Anterior cingulate cortex (tissue), 58 donors: ENCODE measurements at regions not wholly inside any gene's neighbourhood (a gene's known extent, or its start where the extent isn't known, plus 50 kb on each side); places are given as distances from the start of the nearest gene placed in this dataset.
A peak's percentile ranks its signal among the peaks of the same experiment; 100 is the strongest.

Experiments
- DNase-seq, 58 donors: peaks; one replicate each; lab custom pipeline; 2025; lab: John Stamatoyannopoulos, UW

DNA sequence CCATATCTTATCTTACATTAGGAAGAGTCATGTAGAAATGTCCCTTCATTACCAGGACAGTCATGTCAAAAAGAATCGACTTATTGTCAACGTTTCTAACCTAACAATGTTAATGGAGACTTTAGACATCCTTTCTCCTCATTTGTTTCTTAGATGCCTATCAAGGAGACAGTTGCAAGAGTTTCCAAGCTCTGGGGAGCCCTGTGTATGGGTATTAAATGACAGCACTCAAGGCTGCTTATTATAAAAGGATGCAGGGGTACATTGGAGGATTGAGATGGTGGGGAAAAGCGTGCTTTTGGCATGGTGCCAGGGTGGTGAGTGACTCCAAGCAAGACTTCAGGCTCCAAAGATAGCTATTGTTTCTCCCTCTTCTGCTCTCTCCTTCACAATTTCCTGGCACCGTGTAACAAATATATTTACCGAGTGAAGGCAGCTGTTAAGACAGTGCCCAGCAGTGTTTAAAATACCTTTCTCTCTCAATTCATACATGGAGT lies 461.3 kb upstream of the CLINT1 start:
- no peak for DNase-seq

DNA sequence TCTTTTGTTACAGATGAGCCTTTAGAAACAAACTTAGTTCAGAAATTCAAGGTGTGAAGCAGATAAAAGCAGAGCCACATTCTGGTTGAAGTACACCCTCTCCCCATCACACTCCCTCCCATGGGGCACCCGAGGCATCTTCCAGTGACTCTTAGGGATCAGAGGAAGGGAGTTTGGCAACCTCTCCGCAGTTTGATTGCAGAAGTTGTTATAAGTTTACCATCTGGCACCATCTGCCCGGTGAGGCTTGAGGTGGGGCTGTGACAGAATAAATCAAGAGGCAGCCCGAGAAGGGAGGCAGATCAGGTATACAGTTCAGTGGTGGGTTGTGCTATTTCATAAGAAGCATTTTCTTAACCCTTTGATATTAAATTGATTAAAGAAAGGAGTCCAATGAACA lies 458.6 kb upstream of the CLINT1 start:
- DNase-seq, result no peak

DNA sequence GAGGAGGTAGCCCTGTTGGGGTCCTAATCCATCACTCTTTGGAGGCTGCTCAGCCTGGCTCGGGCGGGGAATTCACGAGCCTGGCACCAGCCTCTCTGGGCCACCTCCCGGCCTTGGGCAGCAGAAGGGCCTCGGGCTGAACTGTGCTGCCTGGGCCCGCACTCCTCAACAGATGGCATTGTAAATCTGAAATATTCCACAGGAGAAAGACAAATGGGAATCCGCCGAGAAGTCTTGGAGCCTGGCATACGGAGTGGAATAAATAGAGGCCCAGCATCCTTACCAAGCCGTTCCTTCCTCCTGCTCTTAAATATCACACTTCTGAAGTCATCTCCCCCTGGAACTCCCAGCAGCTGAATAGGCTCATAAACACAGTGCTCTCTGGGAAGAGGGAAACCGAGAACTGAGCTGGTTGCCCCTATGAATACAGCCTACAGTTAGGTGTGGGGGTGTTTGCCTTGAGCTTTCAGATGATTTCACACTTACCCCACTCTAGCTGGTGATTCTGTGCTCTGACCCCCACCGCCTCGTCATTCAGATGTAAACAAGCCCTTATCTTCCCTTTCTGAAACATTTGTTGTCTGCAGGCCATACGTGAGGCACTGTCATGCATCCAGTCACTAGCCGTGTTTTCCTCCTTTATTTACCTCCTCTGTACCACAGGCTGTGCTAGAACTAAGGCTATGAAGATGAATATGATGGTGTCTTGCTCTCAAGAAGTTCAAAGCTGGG lies 455.0 kb upstream of the CLINT1 start:
- peak in 9 of 58 donors; percentile 2 to 19 (median 5) for DNase-seq

DNA sequence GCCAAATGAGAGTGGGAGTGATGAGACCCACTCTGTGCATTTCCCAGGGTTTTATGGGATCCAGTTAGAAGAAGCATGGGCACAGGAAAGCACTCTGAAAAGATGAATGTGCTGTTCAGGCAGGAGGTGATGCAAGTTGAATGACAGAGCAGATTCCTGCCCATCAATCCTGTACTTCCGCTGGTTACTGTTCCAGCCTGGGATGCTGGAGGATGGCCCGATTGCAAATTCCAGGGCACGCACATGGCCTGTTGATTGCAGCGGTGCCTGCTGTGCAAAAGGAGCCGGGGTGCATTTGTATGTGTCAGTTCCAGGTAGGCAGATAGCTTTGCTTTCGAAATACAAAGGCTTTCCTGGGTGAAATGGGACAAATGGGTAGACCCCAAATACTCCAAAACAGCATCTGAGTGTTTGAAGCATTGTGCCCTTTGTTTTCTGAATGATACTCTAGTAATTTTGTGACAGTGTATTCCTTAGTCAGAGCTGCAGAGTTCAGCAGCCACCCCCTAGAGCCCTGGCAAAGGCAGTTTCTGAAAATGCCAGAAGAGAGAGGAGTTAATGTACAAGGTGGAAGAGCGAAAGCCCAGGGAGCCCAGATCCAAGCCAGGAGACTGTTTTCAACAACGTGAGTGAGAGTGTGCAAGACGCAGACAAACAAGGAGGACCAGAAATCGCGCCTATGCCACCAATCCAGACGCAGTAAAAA lies 454.2 kb upstream of the CLINT1 start:
- no peak for DNase-seq

DNA sequence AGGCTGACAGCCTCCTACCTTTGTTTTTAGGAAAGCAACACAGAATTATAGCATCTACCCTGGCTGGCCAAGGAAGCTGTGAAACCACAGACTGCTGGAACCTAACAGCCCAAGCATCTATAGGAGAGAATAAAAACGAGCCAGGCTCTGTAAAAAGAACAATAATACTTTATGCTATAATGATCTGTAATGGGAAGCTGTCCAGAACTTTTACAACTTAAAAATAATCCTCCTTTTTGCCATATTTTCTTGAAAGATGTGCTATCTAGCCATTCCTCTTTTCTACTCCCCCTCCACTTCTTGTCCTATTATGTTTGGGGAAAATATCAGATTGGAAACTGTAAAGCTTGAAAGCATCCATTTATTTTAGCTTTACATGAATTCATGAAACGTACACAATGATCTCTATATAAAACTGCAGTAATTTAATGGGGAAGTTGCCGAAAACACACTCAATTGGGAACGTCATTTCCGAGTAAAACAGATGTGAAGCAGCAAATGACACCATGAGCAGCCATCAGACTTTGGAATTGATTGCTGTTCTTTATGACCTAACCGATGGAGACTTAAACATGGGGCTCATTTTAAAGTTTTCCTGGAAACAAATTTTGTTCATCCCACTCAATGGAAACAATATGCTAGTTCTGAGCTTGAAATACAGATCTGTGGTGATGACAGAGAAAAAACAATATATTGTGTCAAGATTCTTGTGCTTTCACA lies 450.3 kb upstream of the CLINT1 start:
- DNase-seq, result peak in 1 of 58 donors; percentile 6

DNA sequence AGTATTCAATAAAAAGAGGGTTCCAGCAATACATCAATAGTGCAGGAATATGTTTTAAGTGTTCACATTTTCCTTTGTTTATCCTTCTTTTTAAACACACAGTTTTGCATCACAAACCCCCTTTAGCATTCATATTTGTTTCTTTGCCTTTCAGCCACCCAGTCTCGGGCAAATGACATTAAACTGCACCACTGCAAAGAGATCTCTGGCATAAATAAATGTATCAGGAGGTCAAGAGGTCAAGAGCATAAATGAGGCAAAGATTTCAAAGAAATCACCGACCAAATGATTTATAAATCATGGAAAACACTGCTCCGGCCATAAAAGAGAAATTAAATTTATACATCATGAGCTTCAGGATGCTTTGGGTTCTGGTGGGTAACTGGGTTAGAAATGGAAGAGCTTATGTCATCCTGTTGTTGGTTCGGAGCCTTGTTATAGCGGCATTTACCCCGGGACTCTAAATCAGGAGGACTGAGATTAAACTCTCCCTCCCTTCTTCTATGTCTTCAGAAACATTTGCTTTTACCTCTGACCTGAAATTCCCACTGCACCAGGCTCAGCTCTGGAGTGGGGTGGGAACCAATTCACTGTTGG lies 449.6 kb upstream of the CLINT1 start:
- no peak for DNase-seq

DNA sequence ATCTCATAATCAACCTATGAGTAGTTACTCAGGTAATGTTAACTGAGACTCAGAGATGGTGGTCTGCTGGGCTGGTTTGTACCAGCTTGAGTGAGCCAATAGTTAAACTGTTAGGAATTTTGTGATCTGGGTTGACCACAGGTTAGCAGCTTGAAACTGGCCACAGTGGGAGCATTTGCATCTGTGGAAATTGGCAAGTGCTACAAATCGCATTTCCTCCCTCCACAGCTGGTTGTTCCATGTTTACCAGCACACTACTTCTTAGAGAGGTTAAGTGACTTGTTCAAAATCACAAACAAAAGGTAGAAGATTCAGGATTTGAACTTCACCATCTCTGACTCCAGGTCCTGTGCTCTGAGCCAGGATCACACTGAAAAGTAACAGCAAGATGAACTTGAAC lies 446.9 kb upstream of the CLINT1 start:
- DNase-seq, result no peak

DNA sequence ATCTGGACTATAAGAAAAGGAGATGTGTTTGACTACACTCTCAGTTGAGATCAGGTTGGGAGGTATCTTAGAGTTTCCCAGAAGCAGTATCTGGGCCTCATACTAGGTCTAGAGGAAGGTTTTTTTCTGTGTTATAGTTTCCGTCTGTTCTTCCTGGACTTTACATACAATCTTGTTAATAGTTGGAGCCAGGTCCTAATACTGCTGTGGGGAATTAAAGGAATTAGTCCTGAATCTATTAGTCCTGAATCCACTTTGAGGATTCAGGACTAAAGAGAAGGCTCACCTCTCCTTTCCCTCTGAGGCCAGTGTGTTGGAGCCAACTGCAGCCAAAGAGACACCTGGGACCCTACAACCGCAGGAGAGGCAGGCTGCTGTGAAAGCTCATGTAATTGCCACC lies 445.7 kb upstream of the CLINT1 start:
- no peak for DNase-seq

DNA sequence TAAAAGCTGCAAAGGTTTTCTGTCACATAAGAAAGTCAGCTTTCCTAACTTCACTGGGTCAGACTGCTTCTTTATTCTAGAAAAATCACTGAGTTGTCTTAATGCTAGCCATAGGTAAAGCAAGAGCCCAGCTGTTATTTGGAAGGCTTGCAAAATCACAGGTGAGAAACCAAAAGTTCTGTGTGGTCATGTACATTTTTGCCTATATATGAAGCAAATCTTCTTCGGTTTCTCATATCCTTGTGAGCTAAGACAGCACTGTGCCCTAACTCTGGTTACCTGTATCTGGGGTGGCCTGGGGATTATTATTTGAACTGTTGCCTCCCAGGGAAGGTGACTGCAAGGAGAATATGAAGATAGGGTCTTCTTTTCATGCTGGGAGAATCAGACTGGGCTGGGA lies 444.9 kb upstream of the CLINT1 start:
- DNase-seq, result no peak

DNA sequence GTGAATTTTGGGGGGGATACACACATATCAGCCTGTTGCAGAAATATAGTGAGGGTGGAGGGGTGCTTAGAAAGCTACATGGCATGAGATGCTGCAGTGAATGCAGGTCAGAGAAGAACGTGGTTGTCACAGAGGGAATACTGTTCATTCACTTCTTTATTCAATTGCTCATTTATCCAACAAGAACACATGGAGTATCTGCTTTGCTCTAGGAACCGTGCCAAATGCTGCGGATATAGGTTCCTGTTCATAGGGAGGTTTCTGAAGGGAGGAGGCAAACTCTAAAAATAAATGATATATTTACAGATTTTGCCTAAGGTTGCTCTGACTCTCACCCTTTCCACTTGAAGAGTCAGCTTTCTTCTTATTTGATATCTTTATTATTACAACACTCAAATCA lies 444.3 kb upstream of the CLINT1 start:
- DNase-seq, result no peak

DNA sequence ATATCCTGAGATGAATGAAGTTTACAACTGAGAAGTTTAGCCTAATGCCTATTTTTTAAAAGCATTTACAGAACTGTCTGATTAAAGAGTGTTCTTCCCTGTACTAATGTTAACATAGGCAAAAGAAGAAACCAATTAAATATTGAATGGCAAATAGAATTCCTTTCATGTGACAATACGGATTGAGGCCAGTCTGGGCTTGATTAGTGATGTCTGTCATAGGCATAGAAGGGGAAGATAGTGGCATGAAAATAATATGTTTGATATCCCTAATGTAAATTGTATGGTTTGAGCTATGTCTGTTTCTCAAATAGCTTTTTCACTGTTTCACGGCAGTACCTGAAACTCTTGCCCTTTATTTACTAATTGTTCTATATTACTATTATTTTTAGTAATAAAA lies 443.1 kb upstream of the CLINT1 start:
- DNase-seq, result no peak

DNA sequence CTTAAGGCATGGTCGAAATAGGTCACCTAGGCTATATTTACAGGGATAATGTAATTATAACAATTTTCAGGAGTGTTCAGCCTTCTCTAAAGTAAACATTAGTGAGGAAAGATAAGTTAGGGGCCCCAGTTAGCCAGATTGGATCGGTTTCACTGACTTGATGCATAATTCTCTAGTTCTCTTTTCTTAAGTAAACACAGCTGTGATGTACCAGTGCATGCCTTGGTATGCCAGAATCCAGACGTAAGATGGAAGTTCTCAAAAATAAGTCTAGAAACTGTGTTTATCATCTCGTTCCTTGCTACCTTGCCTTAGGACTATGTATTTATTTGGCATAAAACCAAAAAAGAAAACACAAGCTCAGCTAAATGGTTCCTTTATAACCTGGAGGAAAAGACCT lies 442.2 kb upstream of the CLINT1 start:
- no peak for DNase-seq

DNA sequence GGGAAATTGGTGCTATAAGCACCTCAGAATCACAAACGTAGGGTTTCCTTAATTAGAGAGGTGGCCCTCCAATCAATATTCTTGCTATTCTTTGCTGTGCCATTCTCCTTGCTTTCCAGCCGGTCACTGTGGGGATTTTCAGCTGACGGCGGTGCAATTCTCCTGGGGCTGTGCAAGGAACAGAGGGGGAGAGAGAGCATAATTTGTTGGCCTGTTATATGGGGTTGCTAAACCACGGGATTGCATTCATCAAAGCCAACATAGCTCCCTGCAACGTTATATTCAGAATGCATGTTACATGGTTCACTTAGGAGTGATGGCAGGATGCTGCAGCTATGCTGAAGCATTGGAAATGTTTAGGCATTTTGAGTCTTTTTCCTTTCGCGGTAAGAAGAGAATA lies 441.3 kb upstream of the CLINT1 start:
- DNase-seq, result no peak

DNA sequence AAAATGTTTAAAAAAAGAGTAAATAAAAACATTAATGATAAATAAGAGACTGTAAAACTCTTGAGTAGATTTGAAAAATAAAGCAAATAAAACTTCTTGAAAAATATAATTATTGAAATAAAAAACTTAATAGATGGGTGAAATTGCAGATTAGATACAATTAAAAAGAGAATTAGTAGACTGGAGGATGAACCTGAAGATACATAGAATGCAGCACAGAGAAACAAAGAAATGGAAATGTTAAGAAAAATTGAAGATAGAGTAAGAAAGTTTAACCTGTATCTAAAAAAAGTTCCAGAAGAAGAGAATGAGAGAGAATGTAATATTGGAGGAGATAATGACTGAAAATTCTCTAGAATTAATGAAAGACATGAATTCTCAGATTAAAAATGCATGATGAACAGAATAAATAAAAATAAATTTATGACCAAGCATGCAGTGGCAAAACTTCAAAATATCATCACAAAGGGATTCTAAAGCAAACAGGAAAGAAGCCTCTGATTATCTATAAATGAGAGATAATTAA lies 438.1 kb upstream of the CLINT1 start:
- DNase-seq, result no peak

DNA sequence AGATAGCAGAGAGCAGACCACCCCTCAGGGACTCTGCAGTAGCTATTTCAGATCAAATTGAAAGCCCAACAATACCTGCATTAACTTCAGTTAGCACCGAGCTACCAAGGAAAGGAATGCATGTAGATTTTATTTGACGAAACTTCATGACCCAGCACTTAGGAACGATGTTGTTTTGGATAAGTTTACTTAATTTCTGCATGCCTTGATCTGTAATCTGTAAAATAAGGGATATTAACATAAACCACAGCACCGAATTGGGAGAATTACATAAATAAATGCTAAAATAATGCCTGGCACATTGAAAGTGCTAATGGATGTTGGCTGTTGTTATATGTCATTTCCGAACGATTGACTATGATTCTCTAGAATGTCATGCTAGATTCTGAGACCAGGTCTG lies 435.8 kb upstream of the CLINT1 start:
- DNase-seq, result no peak

DNA sequence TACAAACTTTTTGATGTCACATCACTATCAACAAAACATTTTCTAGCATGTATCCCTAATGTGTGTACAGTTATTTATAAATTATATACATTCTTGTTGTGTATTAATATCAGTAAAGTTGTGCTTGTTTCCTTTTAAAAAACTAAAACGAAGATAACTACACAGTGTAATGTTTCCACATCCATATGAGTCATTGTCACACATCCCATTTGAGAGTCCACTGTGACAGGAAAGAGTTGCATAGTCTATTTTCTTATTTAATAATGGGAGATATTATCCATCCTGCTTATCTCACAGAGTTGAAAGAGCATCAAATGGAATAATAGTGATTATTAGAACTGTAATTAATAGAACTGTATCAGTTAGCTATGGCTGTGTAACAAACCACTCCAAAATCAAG lies 434.0 kb upstream of the CLINT1 start:
- DNase-seq, result no peak

DNA sequence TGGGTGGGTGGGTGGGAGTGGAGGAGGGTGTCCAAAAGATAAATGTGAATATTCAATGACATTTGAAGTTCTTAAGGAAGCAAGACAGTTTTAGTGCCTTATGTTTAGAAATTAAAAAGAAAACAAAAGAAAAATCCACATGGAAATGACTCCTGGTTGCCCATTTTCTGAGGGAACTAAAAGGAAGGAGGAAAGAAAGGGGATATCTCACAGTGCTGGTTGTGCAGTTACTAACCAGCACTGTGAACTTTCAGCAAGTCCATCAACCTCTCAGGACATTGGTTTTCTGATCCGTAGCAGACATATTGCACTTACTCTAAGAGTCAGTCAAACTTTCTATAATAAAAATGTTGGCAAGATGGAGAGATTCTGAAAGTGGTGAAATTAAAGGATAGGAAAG lies 431.0 kb upstream of the CLINT1 start:
- DNase-seq, result no peak

DNA sequence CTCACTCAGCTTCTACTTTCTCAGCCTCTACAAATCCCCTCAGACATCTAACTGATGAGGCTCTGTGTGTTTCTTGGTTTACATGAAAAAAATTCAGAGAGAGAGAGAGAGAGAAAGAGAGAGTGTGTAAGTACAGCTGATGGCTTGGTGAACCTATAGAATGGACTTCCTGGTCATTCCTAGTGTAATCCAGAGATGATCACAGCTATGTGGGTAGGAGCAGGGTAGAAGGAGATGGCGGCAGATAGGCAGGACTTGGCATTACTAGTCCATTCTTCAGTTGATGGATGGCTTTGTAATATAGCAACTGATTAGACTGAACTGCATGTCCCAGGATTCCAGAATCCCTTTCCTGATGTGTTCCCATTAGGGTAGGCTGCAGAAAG lies 429.3 kb upstream of the CLINT1 start:
- no peak for DNase-seq

DNA sequence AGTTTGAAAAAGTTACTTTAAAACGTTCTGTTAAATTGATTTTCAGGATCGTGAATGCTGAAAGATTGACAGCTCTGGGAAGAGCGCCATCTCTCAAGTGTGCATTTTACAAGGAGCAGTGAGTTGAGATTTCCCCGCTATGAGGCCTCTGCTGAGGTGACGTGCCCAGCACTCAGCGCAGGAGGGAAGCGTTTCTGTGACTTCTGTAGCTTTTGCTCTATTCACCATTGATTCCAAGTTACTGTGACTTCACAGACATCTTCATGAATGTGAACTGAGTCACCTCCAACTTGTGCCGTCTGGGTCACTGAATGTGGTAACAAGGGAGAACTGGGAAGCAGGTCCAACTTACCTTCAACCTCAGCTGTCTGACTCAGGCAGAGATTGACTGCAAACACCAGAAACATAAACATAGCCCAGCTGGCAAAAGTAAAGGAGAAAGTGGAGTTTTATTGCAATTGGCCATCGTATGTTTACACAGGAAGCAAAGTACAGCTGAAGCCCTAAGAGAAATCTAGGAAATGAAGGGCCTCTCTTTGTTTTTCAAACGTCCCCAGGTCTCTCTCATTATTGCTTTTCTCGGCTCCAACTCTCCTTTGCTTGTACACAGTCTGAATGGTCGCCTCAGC lies 428.8 kb upstream of the CLINT1 start:
- DNase-seq, result no peak

DNA sequence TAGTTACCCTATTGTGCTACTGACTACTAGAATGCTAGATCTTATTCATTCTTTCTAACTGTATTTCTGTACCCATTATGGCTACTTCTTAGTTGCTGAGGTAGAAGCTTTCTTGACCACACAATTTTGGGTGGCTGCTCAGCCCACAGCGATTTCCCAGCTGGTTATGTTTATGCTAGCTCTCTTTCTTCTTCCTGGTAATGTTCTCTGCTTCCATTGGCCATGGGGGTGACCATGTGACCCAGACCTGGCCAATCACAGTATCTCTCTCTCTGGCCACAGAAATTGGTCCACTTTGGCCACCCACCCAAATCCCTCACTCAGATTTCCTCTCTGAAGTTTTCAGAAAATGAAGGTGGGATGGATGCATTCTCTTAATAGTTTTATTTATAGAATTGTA lies 427.9 kb upstream of the CLINT1 start:
- DNase-seq, result no peak
